Left cardiac atrium (tissue), 4 donors: ENCODE measurements at regions not wholly inside any gene's neighbourhood (a gene's known extent, or its start where the extent isn't known, plus 50 kb on each side); places are given as distances from the start of the nearest gene placed in this dataset.

Experiments
- ATAC-seq, 2 donors: fragments of 200-7000 bp; cut with Tn5 transposase; one replicate each; pipeline ENCODE4 v1.9.1; 2020; ENCODE audit warnings: mild to moderate bottlenecking in 2 of 2, moderate library complexity in 2 of 2
- DNase-seq: peaks from one replicate; pipeline ENCODE4 v3.0.0-alpha.2; 2020
- intact Hi-C, 2 donors: fragments of 100-400 bp; cut with DNase I; formaldehyde crosslinking; loops; one replicate each; pipeline versions ENCODE4 v1.14.1 to v1.15.1; 2022 to 2023
- donor health status: DM: no; HTN: yes; CAD: no.
- donor health status: DM: no; HTN: yes; CAD: no; lungs with severe emphysema.
- donor health status: DM: yes; HTN: yes; CAD: no.
- donor health status: Dilated cardiomyopathy.

DNA sequence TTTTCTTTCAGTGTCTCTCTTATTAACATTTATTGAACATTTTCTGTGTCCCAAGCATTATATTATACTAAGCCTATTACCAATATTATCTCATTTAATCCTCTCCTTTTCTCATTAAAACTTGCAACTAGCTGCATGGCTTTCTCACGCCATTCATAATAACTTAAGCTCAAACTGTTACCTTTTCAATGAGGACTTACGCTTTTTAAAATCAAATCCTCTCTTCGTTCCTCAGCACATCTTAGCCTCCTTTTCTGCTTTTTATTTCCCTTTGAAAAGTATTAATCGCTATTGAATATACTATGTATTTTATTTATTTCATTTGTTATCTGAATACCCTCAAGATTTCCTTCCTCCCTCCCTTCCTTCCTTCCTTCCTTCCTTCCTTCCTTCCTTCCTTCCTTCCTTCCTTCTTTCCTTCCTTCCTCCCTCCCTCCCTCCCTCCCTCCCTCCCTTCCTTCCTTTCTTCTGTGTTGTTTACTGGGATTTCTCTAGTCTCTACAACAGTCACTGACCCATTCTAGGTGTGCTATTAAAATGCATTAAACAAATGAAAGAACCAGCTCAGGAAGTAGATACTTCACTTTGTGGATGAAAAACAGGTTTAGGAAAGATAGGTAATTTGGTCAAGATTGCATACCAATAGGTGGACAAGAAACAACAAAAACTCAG, 294.1 kb upstream of the TUT7 start:
- DNase-seq (no peak), ATAC-seq (no peak)
- intact Hi-C loops = no loop called here

DNA sequence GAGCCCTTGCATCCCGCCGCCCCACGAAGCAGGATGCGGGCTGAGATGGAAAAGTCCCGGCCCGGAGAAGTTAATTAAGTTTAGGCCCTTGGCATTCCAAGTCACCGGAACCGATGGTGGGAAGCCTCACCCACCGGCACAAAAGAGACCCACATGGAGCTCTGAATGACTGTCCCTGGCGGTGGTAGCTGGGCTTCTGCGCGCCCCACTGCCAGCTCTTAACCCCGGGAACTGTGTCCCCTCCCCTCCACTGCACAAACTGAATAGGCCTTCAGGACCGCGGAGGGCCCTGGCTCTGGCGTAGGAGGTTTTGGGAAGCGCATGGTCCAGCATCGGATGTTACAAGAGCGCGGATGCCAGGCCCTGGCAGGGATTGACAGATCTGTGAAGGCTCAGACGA, 291.1 kb upstream of the TUT7 start:
- DNase-seq (no peak), ATAC-seq (no peak)
- intact Hi-C loops = no loop called here

DNA sequence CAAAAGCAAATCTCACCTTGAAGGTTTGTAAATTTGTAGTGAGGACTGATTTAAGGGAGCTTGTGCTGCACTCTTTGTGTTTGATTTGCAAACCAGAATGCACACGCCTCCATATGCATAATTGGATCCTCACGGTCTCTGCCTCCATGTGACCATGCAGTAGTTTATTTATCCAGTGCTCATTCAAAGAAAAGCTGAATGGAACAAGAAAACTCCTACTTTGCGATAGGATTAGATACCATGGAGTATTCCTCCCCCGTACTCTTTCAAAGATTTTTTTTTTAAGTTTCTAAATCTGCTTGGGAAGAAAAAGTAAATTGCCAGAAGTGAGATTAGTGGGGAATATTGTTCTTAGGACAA, 290.4 kb upstream of the TUT7 start:
- intact Hi-C loops = no loop called here

DNA sequence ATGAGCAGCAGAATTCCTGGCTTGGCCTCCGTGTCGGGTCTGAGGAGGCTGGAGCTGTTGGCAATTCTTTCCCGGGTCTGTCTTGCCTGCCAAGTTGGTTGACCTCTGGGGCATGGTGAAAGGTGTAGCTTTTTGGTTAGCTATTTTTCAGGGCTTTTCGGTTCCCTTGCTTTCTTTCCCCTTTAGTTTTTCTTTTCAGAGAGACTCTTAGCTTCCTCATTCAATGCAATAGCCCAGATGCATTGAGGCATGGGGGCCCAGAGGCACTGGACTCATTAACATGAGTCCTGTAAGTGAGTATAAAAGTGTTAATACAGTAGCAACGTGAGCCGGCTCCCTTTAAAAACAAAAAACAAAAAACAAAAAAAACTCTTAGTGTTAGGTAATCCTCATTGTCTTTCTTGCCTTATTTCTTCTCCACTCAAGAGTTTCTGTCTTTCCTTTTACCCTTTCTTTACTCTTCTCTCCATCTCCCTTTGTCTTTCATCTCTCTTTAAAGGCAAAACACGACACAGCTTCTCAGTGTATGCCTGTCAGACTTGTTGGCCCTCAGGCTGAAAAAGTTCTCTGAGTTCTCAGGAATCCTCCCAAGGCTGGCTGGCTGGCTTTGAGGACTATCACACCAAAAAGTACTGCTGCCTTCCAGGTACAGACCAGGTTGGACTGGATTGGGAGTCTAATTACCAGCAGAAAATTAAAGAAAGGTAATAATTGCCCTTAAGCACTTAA, 289.9 kb upstream of the TUT7 start:
- intact Hi-C loops = no loop called here
- no peak for ATAC-seq

More for the DNA sequence above, 290.4 kb upstream of the TUT7 start:
- DNase-seq = no peak
- ATAC-seq = no peak

DNA sequence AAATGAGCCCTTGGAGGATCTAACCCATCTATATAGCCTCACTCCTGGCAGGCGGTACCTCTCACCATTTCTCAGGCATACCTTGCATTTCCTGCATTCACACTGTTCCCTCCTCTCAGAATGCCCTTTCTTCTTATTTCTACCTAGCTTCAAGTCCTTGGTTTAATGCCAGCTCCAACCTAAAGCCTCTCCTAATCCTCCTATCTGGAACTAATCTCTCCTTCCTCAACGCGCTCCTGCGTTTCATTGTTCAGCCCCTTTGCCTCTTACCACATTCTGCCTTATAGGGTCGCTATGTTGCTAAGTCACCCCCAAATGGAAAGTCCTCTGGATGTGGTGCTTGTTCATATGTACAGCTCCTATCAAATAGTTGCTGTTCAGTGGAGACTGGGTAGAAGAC, 288.5 kb upstream of the TUT7 start:
- DNase-seq = no peak
- ATAC-seq = no peak
- intact Hi-C loops = no loop called here

More for the DNA sequence above, 289.9 kb upstream of the TUT7 start:
- no peak for DNase-seq

DNA sequence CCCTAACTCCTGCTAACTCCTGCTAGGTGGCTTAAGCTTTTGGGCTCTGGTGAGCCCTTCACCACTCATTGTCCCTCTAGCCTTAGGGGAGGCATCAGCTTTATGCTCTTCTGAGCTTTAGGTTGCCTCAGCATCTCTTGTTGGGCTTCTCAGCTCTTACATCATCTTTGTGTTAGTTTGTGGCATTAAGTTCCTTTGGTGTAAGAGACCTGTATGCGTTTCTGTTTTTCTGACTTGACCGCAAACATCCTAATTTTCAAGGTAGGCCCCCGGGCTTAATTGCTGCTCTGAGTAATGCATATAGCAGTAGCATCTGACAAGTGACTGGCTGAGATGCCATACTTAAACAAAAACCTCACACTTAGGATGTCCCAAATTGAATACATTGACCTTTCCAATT, 287.8 kb upstream of the TUT7 start:
- DNase-seq (no peak), ATAC-seq (no peak)
- intact Hi-C loops = no loop called here

DNA sequence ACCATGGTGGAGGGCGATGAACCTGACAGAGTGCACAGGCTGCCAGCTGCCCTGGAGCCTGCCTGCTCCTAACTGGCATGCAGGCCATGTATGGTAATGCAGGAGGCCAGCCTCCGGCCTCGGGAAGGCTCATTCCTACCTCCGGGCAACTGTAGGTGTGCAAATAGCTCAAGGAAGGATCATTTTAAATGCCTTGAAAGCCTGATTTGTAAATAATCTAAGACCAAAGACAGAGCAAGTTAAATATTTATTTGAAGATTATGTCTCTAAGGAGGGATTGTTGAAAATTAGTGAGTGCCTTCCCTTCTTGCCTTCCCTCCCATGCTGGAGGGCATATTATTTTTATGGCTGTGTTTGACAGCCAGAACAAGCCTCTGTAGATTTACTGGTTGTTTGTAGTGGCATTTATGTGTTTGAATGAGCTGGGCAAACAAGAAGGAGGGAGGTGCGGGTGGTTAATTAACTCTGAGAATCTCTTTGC, 285.7 kb upstream of the TUT7 start:
- intact Hi-C loops = loop anchor here in 1 of 2 donors (5.0 to 10.0 kb wide), 3 partner anchors 55 to 305 kb away; partner anchors contain the start of gene GAS1
- no peak for DNase-seq
- no peak for ATAC-seq

DNA sequence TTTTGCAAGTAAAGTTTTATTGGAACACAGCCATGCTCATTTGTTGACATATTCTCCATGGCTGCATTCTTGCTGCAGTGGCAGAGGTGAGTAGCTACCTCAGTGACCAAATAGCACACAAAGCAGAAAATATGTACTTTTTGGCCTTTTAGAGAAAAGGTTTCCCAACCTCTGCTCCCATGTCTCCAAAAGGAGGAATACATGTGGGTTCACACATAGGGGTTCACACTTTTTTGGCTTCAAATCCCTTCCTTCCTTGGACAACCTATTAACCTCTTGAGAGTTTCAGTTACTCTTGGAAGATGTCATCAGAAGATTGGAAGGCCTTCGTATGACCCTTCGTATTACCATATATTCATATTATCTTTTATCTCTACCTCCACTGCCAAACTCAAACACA, 285.1 kb upstream of the TUT7 start:
- intact Hi-C loops = loop anchor here in 1 of 2 donors (5.0 to 10.0 kb wide), 3 partner anchors 56 to 306 kb away; partner anchors contain the start of gene GAS1
- no peak for ATAC-seq
- no peak for DNase-seq

DNA sequence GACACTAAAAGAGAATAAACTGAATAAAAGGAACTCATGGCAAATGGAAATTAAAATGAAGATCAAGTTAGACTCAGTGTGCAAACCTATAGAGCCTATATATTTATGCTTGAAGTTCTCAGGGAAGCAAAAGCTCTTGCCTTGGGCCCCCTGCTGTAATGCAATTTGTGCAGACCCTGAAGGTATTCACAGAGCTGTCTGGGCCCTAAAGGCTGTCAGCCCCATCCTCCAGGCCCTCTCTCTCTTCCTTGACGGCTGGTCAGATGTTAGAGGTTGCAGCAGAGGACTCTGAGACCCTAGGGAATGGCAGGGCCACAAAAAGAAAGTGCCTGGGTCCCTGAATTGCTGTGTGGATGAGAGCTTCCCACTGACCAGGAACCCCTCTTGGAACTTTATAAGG, 283.9 kb upstream of the TUT7 start:
- no peak for DNase-seq
- intact Hi-C loops = loop anchor here in 1 of 2 donors (5.0 to 10.0 kb wide), 3 partner anchors 57 to 307 kb away; partner anchors contain the start of gene GAS1
- ATAC-seq = no peak

DNA sequence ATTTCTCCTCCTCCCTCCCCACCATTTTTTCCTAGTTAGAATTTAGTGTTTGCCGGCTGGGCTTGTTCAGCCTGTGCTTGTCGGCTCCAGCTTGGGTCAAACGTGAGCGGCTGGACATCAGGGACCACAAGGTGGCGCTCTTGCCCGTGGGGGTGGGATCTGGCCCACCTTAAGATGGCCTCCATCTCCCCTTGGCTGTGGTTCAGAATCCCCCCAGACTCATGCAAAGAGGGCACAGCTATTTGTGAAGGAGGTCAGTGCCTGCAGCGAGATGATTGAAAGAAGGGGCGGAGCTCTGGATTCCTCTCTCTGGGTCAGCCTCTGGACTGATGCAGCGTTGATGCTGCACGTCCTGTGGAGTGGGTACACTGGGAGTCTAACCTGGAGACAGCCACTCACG, 283.3 kb upstream of the TUT7 start:
- ATAC-seq = peak; percentile 76 to 80
- intact Hi-C loops = loop anchor here in 1 of 2 donors (5.0 to 10.0 kb wide), 3 partner anchors 57 to 307 kb away; partner anchors contain the start of gene GAS1

DNA sequence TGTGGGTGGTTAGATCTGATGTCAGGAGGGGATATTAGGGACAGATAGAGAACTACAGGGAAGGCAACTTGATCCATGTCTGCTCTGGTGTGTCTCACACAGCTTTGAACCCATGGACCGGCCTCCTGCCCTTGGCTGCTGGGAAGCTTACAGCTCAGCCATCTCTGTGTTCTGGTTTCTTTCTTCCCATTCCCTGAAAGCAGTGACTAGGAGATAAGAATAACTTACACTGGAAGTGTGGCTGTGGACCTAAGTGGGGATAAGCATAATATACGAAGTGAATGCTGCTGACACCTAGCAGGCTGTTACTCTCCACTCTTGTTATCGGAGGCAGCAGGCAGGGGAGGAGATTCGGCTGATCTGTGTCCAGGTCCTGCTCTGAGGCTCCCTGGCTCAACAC, 282.3 kb upstream of the TUT7 start:
- intact Hi-C loops = loop anchor here in 1 of 2 donors (5.0 to 10.0 kb wide), 3 partner anchors 58 to 308 kb away; partner anchors contain the start of gene GAS1
- ATAC-seq = peak; percentile 62 to 94
- no peak for DNase-seq

More for the DNA sequence above, 283.3 kb upstream of the TUT7 start:
- DNase-seq = peak; percentile 31

DNA sequence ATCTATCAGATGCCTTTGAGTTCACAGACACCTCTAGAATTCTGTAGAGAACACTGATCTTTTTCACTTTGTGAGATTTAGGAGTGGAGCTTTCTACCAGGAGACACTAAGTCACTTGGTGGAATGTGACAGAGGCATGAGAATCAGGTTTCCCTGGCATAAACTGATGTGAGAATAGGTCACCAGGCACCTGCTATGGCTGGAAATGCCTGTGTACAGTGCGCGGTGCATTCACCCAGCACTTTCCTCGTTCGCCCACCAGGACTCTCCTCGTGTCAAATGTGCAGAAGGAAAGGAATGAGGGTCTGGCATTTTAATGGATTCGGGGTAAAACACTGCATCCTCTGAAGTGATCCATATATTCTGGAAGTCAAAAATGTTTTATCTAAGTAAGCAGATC, 281.8 kb upstream of the TUT7 start:
- intact Hi-C loops = loop anchor here in 1 of 2 donors (5.0 to 10.0 kb wide), 3 partner anchors 59 to 309 kb away; partner anchors contain the start of gene GAS1
- ATAC-seq = no peak
- no peak for DNase-seq

DNA sequence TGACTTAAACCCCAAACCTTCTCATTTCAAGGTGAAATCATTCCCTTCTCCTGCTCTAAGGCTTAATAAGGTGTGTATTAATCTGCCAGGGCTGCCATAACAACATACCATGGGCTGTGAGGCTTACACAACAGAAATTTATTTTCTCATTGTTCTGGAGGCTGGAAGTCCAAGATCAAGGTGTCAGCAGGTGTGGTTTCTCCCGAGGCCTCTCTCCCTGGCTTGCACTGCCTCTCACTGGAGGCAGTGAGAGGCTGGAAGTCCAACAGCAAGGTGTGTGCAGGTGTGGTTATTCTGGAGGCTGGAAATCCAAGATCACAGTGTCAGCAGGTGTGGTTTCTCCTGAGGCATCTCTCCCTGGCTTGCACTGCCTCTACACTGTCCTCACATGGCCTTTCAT, 280.3 kb upstream of the TUT7 start:
- intact Hi-C loops = loop anchor here in 1 of 2 donors (10.0 kb wide), 2 partner anchors 60 to 310 kb away; partner anchors contain the start of gene GAS1
- DNase-seq (no peak), ATAC-seq (no peak)

DNA sequence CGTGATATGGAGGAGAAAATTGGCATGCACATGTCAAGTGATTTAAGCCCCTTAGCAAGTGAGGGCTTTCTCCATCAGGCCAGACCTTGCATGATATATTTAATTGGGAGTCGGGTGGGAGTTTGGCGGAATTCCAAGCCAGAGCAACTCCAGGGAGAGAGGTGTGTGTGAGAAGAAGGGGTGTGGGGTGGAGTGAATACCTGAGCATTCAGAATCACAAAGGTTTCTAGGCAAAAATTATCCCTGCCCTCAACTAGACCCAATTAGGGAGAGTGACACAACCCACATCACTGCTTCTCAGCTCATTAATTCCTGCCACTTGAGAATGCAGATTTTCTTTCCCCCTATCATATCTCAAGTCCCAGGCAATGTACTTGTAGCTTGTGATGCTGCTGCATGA, 279.7 kb upstream of the TUT7 start:
- no peak for ATAC-seq
- DNase-seq = no peak
- intact Hi-C loops = loop anchor here in 1 of 2 donors (10.0 kb wide), 2 partner anchors 61 to 311 kb away; partner anchors contain the start of gene GAS1

DNA sequence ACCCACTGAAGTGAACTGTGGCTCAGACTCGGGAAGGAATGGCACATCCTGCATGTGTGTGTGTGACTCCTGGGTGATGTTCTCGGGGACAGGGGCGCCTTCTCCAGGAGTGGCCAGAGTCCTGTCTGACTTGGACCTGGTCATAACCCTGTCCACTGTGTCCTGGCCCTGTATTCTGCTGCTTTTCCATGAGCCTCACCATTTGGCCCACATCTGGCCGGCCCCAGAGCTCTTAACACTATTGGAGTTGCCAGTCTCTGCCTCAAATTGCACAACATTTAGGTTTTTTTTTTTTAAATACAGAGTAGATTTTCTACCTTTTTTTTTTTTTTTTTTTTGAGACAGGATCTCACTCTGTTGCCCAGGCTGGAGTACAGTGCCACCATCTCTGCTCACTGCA, 278.3 kb upstream of the TUT7 start:
- DNase-seq = no peak
- peak in 1 of 2 donors; percentile 62 for ATAC-seq
- intact Hi-C loops = loop anchor here in 1 of 2 donors (10.0 kb wide), 2 partner anchors 62 to 312 kb away; partner anchors contain the start of gene GAS1

DNA sequence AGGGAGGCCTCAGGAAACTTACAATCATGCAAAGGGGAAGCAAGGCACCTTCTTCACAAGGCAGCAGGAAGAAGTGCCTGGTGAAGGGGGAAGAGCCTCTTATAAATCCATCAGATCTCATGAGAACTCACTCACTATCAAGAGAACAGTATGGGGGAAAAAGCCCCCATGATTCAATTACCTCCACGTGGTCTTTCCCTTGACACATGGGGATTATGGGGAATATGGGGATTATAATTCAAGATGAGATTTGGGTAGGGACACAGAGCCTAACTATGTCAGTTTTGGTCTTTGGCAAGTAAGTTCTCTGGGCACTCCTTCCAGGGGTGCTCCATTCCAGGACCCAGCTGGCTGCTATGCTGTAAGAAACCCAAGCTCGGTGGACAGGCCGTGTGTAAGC, 275.3 kb upstream of the TUT7 start:
- ATAC-seq (peak in 1 of 2 donors; percentile 57), DNase-seq (no peak)
- intact Hi-C loops = no loop called here

DNA sequence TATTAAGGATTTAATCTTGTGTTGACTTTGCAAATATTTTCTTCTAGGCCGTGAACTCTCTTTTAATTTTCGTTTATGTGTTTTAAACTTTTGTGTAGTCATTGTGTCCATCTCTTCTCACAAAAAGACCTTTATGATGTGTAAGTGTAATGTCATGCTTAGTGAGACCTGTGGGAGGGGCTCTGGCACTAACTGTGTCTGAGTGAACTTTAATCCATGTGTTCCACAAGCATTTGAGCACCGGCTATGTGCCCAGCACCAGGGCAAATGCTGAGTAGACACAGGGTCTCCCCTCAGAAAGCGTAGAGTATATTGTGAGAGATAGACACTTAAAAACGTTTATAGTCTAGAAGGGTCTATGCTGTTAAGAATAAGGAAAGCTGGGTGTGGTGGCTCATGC, 272.6 kb upstream of the TUT7 start:
- no peak for DNase-seq
- ATAC-seq = no peak
- intact Hi-C loops = no loop called here

DNA sequence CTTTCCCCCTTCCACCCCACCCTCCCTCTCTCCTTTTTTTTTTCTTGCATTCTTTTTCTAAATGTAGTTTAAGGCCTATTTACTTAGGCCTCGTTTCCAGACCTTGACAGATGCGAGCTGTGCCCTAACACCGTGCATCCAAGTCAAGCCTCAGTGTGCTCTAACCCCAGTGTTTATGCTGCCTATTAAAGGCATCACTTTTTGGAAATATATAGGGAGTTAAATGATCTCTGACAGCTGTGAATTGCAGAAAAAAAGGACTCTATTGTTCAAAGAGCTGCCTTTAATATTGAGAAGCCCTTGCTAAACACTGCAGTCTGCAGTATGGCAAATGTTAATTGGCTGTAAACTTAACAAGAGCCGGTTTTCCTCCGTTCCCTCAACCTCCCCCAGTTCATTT, 270.4 kb upstream of the TUT7 start:
- ATAC-seq = no peak
- no peak for DNase-seq
- intact Hi-C loops = no loop called here

DNA sequence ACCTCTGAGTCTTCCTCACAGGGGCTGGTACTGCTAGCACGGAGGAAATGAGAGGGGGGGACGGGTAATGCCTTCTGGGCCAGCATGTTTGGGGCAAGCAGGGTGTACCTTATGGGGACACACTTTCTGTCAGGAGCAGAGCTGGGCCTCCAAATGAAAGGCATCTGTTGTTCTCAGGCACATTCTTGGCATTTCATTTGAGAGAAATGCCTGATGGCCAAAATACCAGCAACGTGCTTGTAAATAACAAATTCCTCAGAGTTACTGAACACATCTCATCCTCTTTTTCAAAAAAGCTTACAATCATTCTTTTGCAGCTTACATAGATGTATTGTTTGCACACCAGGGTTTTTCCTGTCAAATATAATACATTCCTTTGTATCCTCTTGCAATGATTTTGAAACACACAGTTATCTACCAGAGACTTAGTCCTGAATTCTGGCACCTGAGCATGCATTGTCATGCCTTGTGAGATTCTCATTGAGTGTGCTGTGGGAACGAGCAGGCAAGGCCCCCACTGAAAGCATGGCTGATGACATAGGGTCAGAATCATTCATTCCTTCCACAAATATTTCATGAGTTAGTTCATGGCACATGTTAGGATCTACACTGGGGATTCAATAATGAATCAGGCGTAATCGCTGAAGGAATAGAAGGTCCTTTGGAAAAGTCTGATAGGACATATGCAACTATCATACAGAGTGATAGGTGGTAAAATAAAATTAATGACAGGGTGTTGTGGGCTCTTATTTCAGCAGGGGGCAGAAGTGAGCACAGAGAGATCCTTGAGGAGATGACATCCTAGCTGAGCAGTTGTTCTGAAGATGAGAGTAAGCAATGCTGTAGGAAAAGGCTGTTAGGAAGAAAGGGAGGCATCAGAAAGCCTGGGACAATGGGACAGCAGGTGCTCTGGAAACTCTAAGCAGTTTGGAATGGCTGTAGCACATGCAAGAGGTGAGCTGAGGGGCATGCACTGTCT, 260.9 kb upstream of the TUT7 start:
- intact Hi-C loops = no loop called here
- DNase-seq (no peak), ATAC-seq (peak in 1 of 2 donors; percentile 29)
